ENCODE measurements at regions not wholly inside any gene's neighbourhood (a gene's known extent, or its start where the extent isn't known, plus 50 kb on each side); places are given as distances from the start of the nearest gene placed in this dataset.

GRCh38 chr4:19748519-19749479 is 502.9 kb upstream of the SLIT2 start:
- BruUV-seq (replicated peaks), result no TSS peak
- H3K27ac ChIP-seq (ENCODE audit: insufficient read depth, low read depth, low read length), result no peak overlapping the region
- no peaks in the 10 kb centered on the region for H3K36me3 ChIP-seq (ENCODE audit: control insufficient read depth in 2 of 2, extremely low read depth in 1 of 2, insufficient read depth in 2 of 2, low read length in 2 of 2)
- H3K9me3 ChIP-seq (replicated peaks; ENCODE audit: control insufficient read depth, insufficient read depth, low read length), result no peaks in the 10 kb centered on the region
- no peaks in the 10 kb centered on the region for H4K20me1 ChIP-seq (replicated peaks; ENCODE audit: control insufficient read depth, extremely low read depth, insufficient read depth, low read length)
- intact Hi-C loops (cut with micrococcal nuclease) (no loop called here), dilution Hi-C loops (cut with MboI; ENCODE audit: extremely low pct_ligation_motif_present, low sequenced_read_pairs) (no loop called here)
- no peaks in the 10 kb centered on the region for H3K9me1 ChIP-seq (replicated peaks; ENCODE audit: control insufficient read depth, extremely low read depth, insufficient read depth, low read length)
- no peak for FAIRE-seq
- DNase-seq (ENCODE audit: low read depth, low spot score), result peak; percentile 7
- H3K9ac ChIP-seq (replicated peaks; ENCODE audit: extremely low read depth, insufficient read depth, low read length), result no peak overlapping the region
- H2AFZ ChIP-seq (ENCODE audit: low read depth, low read length), result no peak overlapping the region
- H3K27me3 ChIP-seq (ENCODE audit: control insufficient read depth in 2 of 2, insufficient read depth in 2 of 2, low read length in 2 of 2), result no peaks in the 10 kb centered on the region
- H3K79me2 ChIP-seq (ENCODE audit: control insufficient read depth, insufficient read depth, low read length), result no peaks in the 10 kb centered on the region
- ChIA-PET POLR2A (no interaction called here), CTCF (no interaction called here)
- peaks cover 5% of the 10 kb centered on the region for H3K4me1 ChIP-seq (ENCODE audit: control insufficient read depth, extremely low read depth, insufficient read depth, low read length)
- no peak overlapping the region for H3K4me2 ChIP-seq (ENCODE audit: insufficient read depth, low read length)
- TF ChIP-seq GATA2 (IDR thresholded peaks at IDR 0.05; ENCODE audit: insufficient read depth, insufficient read length, low read depth, low read length), result no peak
- no peak for TF ChIP-seq MYC (IDR thresholded peaks at IDR 0.05; ENCODE audit: low read depth, low read length)
- no peak for TF ChIP-seq POLR2AphosphoS5 (IDR thresholded peaks at IDR 0.05; ENCODE audit: insufficient read depth, low read depth, low read length)
- no peak for TF ChIP-seq CTCF (IDR thresholded peaks at IDR 0.05; ENCODE audit: extremely low read depth in 1 of 2, insufficient read depth in 1 of 2, low read depth in 1 of 2, low read length in 2 of 2)
- TF ChIP-seq POLR2A (IDR thresholded peaks at IDR 0.05; ENCODE audit: low read depth, low read length), result no peak
- TF ChIP-seq EZH2 (IDR thresholded peaks at IDR 0.05; ENCODE audit: borderline replicate concordance, low read depth, low read length, severe bottlenecking), result no peak
- no peak for TF ChIP-seq FOS (IDR thresholded peaks at IDR 0.05; ENCODE audit: borderline replicate concordance, insufficient read depth, low read length)
- TF ChIP-seq JUN (IDR thresholded peaks at IDR 0.05; ENCODE audit: borderline replicate concordance, insufficient read depth, insufficient read length, low read depth), result no peak
- no peak for TF ChIP-seq MAX (IDR thresholded peaks at IDR 0.05; ENCODE audit: insufficient read depth, insufficient read length)
- H3K4me3 ChIP-seq (replicated peaks in 1 of 3; ENCODE audit: insufficient read depth in 1 of 3, low read depth in 1 of 3, low read length in 3 of 3), result no peak overlapping the region

Data from endothelial cell of umbilical vein (primary cell).